IMR-90 (cell line): ENCODE measurements at regions not wholly inside any gene's neighbourhood (a gene's known extent, or its start where the extent isn't known, plus 50 kb on each side); places are given as distances from the start of the nearest gene placed in this dataset.
A peak's percentile ranks its signal among the peaks of the same experiment; 100 is the strongest.

Experiments used
- ATAC-seq: fragments of 200-7000 bp; cut with Tn5 transposase; 2 replicates; pipeline ENCODE4 v1.9.1; 2020; ENCODE audit warnings: low read depth, mild to moderate bottlenecking, moderate library complexity
- BruUV-seq: library from RNA; stranded (reverse); fragments of 400-500 nt; replicated peaks from 2 replicates; lab custom pipeline; 2021; lab: Mats Ljungman, UMichigan
- CTCF ChIA-PET: fragments of 300-600 bp; formaldehyde crosslinking; extraction: SDS; loops from one replicate; lab custom pipeline; 2021; ENCODE audit warnings: antibody characterized with exemption; lab: Yijun Ruan, JAX
- POLR2A ChIA-PET: fragments of 300-600 bp; sonication (Branson Sonifier 250); formaldehyde crosslinking; loops from one replicate; lab custom pipeline; 2022; ENCODE audit warnings: antibody characterized with exemption; ENCODE audit not compliant: unreplicated experiment; lab: Charles Lee
- DNase-seq: peaks from one replicate; pipeline ENCODE4 v3.0.0; 2013
- H2AFZ ChIP-seq: replicated peaks from 2 replicates; pipeline ENCODE3; 2013; ENCODE audit warnings: low read length, mild to moderate bottlenecking; ENCODE audit not compliant: poor library complexity
- H2AK5ac ChIP-seq: 2 replicates; pipeline ENCODE4 v1.6.1; 2013; ENCODE audit warnings: low read depth, low read length, inconsistent platforms
- H2AK9ac ChIP-seq: replicated peaks from 2 replicates; pipeline ENCODE3; 2013; ENCODE audit warnings: mild to moderate bottlenecking, low read depth, low read length, moderate library complexity; ENCODE audit not compliant: poor library complexity
- H2BK120ac ChIP-seq: 2 replicates; pipeline ENCODE4 v1.6.1; 2013; ENCODE audit warnings: low read depth, low read length, inconsistent platforms
- H2BK15ac ChIP-seq: 3 replicates; pipeline ENCODE4 v1.6.1; 2013; ENCODE audit warnings: low read depth, low read length, inconsistent platforms
- H2BK20ac ChIP-seq: 2 replicates; pipeline ENCODE4 v1.6.1; 2013; ENCODE audit warnings: low read depth, mild to moderate bottlenecking, inconsistent platforms, low read length, moderate library complexity
- H2BK5ac ChIP-seq: 2 replicates; pipeline ENCODE4 v1.6.1; 2013; ENCODE audit warnings: mild to moderate bottlenecking, low read depth, low read length, inconsistent platforms; ENCODE audit not compliant: poor library complexity, severe bottlenecking
- H3K14ac ChIP-seq: replicated peaks from 2 replicates; pipeline ENCODE4 v1.6.1; 2013; ENCODE audit warnings: low read depth, low read length, inconsistent platforms
- H3K18ac ChIP-seq: 2 replicates; pipeline ENCODE4 v1.6.1; 2013; ENCODE audit warnings: low read depth, low read length, control low read depth
- H3K23ac ChIP-seq: 2 replicates; pipeline ENCODE4 v1.6.1; 2013; ENCODE audit warnings: low read depth, low read length, inconsistent platforms
- H3K27ac ChIP-seq: 2 replicates; pipeline ENCODE4 v1.5.1; 2013; ENCODE audit warnings: mild to moderate bottlenecking, control low read depth, low read length; ENCODE audit not compliant: insufficient read depth
- H3K27me3 ChIP-seq: 2 replicates; pipeline ENCODE4 v1.6.1; 2013; ENCODE audit warnings: low read length; ENCODE audit not compliant: control insufficient read depth, insufficient read depth
- H3K36me3 ChIP-seq: 2 replicates; pipeline ENCODE4 v1.6.1; 2013; ENCODE audit warnings: low read length, mixed read lengths; ENCODE audit not compliant: control insufficient read depth, insufficient read depth
- H3K4ac ChIP-seq: 2 replicates; pipeline ENCODE4 v1.6.1; 2013; ENCODE audit warnings: low read depth, low read length, inconsistent platforms
- H3K4me1 ChIP-seq: 2 replicates; pipeline ENCODE4 v1.6.1; 2013; ENCODE audit warnings: low read length, mixed read lengths; ENCODE audit not compliant: control insufficient read depth, insufficient read depth
- H3K4me2 ChIP-seq: 2 replicates; pipeline ENCODE4 v1.6.1; 2013; ENCODE audit warnings: low read depth, mild to moderate bottlenecking, control low read depth, low read length, moderate library complexity
- H3K4me3 ChIP-seq: 2 replicates; pipeline ENCODE4 v1.5.1; 2013; ENCODE audit warnings: low read depth, mild to moderate bottlenecking, control low read depth, low read length, moderate library complexity; ENCODE audit not compliant: insufficient read depth
- H3K56ac ChIP-seq: 2 replicates; pipeline ENCODE4 v1.6.1; 2013; ENCODE audit warnings: low read length, inconsistent platforms; ENCODE audit not compliant: insufficient read depth; ENCODE audit errors: extremely low read depth
- H3K79me1 ChIP-seq, 2 experiments: 2 replicates each; pipeline ENCODE4 v1.6.1; 2013; ENCODE audit warnings: low read length in 2 of 2, inconsistent platforms in 1 of 2, low read depth in 1 of 2
- H3K9ac ChIP-seq: 2 replicates; pipeline ENCODE4 v1.6.1; 2013; ENCODE audit warnings: low read depth, low read length, control low read depth
- H3K9me1 ChIP-seq: 2 replicates; pipeline ENCODE4 v1.6.1; 2013; ENCODE audit warnings: low read length, inconsistent platforms; ENCODE audit not compliant: insufficient read depth
- H3K9me3 ChIP-seq: 2 replicates; pipeline ENCODE4 v1.6.1; 2013; ENCODE audit warnings: low read length; ENCODE audit not compliant: control insufficient read depth, insufficient read depth
- H4K20me1 ChIP-seq: 2 replicates; pipeline ENCODE4 v1.6.1; 2013; ENCODE audit warnings: low read length, inconsistent platforms; ENCODE audit not compliant: insufficient read depth
- H4K5ac ChIP-seq: 2 replicates; pipeline ENCODE4 v1.6.1; 2013; ENCODE audit warnings: mild to moderate bottlenecking, low read depth, low read length, control low read depth
- H4K8ac ChIP-seq, 2 experiments: 2 replicates each; pipeline ENCODE4 v1.6.1; 2013; ENCODE audit warnings: low read depth in 2 of 2, low read length in 2 of 2, control low read depth in 1 of 2, inconsistent platforms in 1 of 2
- H4K91ac ChIP-seq: 2 replicates; pipeline ENCODE4 v1.6.1; 2013; ENCODE audit warnings: low read depth, low read length, inconsistent platforms; ENCODE audit not compliant: insufficient read depth
- CEBPB ChIP-seq: IDR thresholded peaks from 2 replicates; pipeline ENCODE4 v1.6.1; 2012; ENCODE audit warnings: low read depth, low read length, improper control_type of control experiment
- CHD1 ChIP-seq: IDR thresholded peaks from 2 replicates; pipeline ENCODE4 v1.6.1; 2012; ENCODE audit warnings: low read depth, low read length, improper control_type of control experiment
- FOS ChIP-seq: fragments of 150-350 bp; IDR thresholded peaks from 2 replicates; pipeline ENCODE4 v1.6.1; 2016; ENCODE audit warnings: low read depth, low read length
- MXI1 ChIP-seq: IDR thresholded peaks from 2 replicates; pipeline ENCODE4 v1.6.1; 2012; ENCODE audit warnings: low read depth, mild to moderate bottlenecking, low read length, moderate library complexity, borderline replicate concordance
- RAD21 ChIP-seq: IDR thresholded peaks from 2 replicates; pipeline ENCODE4 v1.6.1; 2012; ENCODE audit warnings: low read length, improper control_type of control experiment
- RCOR1 ChIP-seq: IDR thresholded peaks from 2 replicates; pipeline ENCODE4 v1.6.1; 2012; ENCODE audit warnings: mild to moderate bottlenecking, low read length, improper control_type of control experiment; ENCODE audit not compliant: insufficient replicate concordance
- RFX5 ChIP-seq: IDR thresholded peaks from 2 replicates; pipeline ENCODE4 v1.8.0; 2012; ENCODE audit warnings: low read depth, mild to moderate bottlenecking, low read length, moderate library complexity
- WGBS, 2 experiments: methylation state at CpG; one replicate each; pipeline versions ENCODE4 v1.1.5 to v1.1.7; 2013; ENCODE audit warnings: missing lambda C conversion rate in 2 of 2; ENCODE audit not compliant: insufficient read length in 1 of 2; ENCODE audit errors: extremely low coverage in 2 of 2; 5-methylcytosine and 5-hydroxymethylcytosine counted together
- dilution Hi-C: fragments of 300-500 bp; cut with HindIII; formaldehyde crosslinking; loops from one replicate; pipeline ENCODE4 v1.14.3; 2018; ENCODE audit warnings: low sequenced_read_pairs; ENCODE audit not compliant: unreplicated experiment
- in situ Hi-C: fragments of 300-500 bp; cut with MboI; formaldehyde crosslinking; loops from 3 replicates; pipeline ENCODE4 v1.14.3; 2019; ENCODE audit warnings: low sequenced_read_pairs, inconsistent platforms, mixed read lengths
- intact Hi-C: fragments of 100-400 bp; cut with micrococcal nuclease; formaldehyde crosslinking; loops from 2 replicates; pipeline ENCODE4 v1.10.0; 2022

DNA sequence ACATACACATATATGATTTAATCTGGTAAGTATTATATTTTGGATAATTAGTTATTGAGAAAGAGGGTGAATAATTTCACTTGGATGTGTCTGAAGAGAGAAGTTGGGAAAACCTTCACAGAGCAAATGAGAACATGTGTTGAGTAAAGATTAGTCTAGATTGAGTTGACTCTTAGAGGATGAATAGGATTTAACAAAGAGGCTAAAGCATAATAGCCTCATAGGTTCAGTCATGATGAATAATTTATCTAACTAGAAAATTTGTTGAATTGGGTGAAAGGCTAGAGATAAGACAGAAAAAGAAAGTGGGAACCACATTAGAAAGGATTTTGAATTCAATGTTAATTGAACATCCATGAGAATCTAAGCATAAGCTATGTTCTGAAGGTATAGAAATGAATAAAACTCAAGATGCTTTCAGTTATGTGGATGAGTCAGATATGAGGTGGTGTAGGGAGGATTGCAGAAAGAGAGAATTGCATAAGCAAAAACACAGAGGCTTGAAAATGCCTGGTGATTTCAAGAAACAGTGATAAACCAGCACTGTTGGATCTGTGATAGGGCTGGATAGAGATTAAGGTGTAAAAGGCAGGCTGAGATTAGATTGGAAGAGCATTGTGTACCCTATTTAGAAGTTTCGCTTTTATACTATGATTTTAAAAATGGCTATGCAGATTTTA lies 207.6 kb upstream of the NR3C2 start:
- Histone ChIP-seq H4K8ac (no peak overlapping the region), H2BK120ac (no peak overlapping the region), H3K4ac (no peak overlapping the region), H3K4me1 (no peaks in the 10 kb centered on the region), H2BK15ac (no peak overlapping the region), H2BK5ac (no peak overlapping the region), H3K18ac (no peak overlapping the region), H3K4me3 (no peak overlapping the region), H2AK5ac (no peak overlapping the region), H2AK9ac (no peak overlapping the region), H2AFZ (no peak overlapping the region), H3K23ac (no peak overlapping the region), H3K27ac (no peak overlapping the region), H3K27me3 (no peaks in the 10 kb centered on the region), H3K14ac (no peak overlapping the region), H4K5ac (no peak overlapping the region), H3K9me1 (no peaks in the 10 kb centered on the region), H3K9ac (no peak overlapping the region), H3K56ac (no peak overlapping the region), H3K79me1 (no peaks in the 10 kb centered on the region), H3K36me3 (no peaks in the 10 kb centered on the region), H3K4me2 (no peak overlapping the region), H4K91ac (no peak overlapping the region), H4K20me1 (no peaks in the 10 kb centered on the region), H3K9me3 (no peaks in the 10 kb centered on the region), H2BK20ac (no peak overlapping the region)
- ChIA-PET CTCF (no interaction called here), POLR2A (no interaction called here)
- peak; percentile 71 for ATAC-seq
- no peak for TF ChIP-seq MXI1
- TF ChIP-seq RCOR1: no peak
- TF ChIP-seq CHD1: no peak
- TF ChIP-seq RFX5: no peak
- 0 out of 2 replicates have a peak, but pooled peaks have one; percentile 44 for TF ChIP-seq CEBPB
- no peak for TF ChIP-seq FOS
- no peak for TF ChIP-seq RAD21
- dilution Hi-C loops (no loop called here), in situ Hi-C loops (no loop called here), intact Hi-C loops (no loop called here)
- BruUV-seq: no TSS peak
- peak; percentile 49 for DNase-seq
- WGBS, 2 experiments: no CpG with 5 or more reads among the region's 1 CpG
